RWPE2 (cell line): ENCODE measurements at regions not wholly inside any gene's neighbourhood (a gene's known extent, or its start where the extent isn't known, plus 50 kb on each side); places are given as distances from the start of the nearest gene placed in this dataset.
A peak's percentile ranks its signal among the peaks of the same experiment; 100 is the strongest.

Experiments
- ATAC-seq: fragments of 200-7000 bp; cut with Tn5 transposase; 3 replicates; pipeline ENCODE4 v1.9.1; 2021; ENCODE audit warnings: low read depth
- DNase-seq: peaks from one replicate; pipeline ENCODE4 v3.0.0-alpha.2; 2020; ENCODE audit warnings: low spot score
- H3K27ac ChIP-seq: fragments of 450-650 bp; 2 replicates; pipeline ENCODE4 v1.5.1; 2017; ENCODE audit warnings: mild to moderate bottlenecking; ENCODE audit not compliant: poor library complexity, severe bottlenecking
- H3K27me3 ChIP-seq: fragments of 250-450 bp; sonication (Bioruptor Pico); 2 replicates; pipeline ENCODE4 v1.5.1; 2021; ENCODE audit warnings: mild to moderate bottlenecking, moderate library complexity; ENCODE audit not compliant: insufficient read depth, poor library complexity, severe bottlenecking
- H3K36me3 ChIP-seq: fragments of 250-450 bp; sonication (Bioruptor Pico); 2 replicates; pipeline ENCODE4 v1.5.1; 2020; ENCODE audit warnings: low read depth, mild to moderate bottlenecking, moderate library complexity
- H3K4me1 ChIP-seq: fragments of 250-450 bp; sonication (Bioruptor Pico); 2 replicates; pipeline ENCODE4 v1.5.1; 2021; ENCODE audit warnings: mild to moderate bottlenecking, moderate library complexity; ENCODE audit not compliant: insufficient read depth, poor library complexity, severe bottlenecking
- H3K4me3 ChIP-seq: fragments of 250-450 bp; sonication (Bioruptor Pico); 2 replicates; pipeline ENCODE4 v1.5.1; 2021; ENCODE audit warnings: mild to moderate bottlenecking, moderate library complexity; ENCODE audit not compliant: severe bottlenecking
- H3K9me3 ChIP-seq: fragments of 250-450 bp; sonication (Bioruptor Pico); 2 replicates; pipeline ENCODE4 v1.5.1; 2021; ENCODE audit warnings: mild to moderate bottlenecking, moderate library complexity; ENCODE audit not compliant: severe bottlenecking
- CTCF ChIP-seq: fragments of 450-650 bp; IDR thresholded peaks from one replicate; pipeline ENCODE4 v1.5.1; 2017; ENCODE audit warnings: mild to moderate bottlenecking, moderate library complexity; ENCODE audit not compliant: poor library complexity, severe bottlenecking

GRCh38 chr18:52087140-52087539 is 252.9 kb upstream of the DCC start:
- H3K9me3 ChIP-seq, result no peaks in the 10 kb centered on the region
- ATAC-seq (no peak), DNase-seq (no peak)
- H3K36me3 ChIP-seq, result no peaks in the 10 kb centered on the region
- no peak overlapping the region for H3K4me3 ChIP-seq
- H3K27ac ChIP-seq, result no peak overlapping the region
- TF ChIP-seq CTCF, result no peak
- no peaks in the 10 kb centered on the region for H3K27me3 ChIP-seq
- no peaks in the 10 kb centered on the region for H3K4me1 ChIP-seq

- Histone ChIP-seq H3K4me3 (no peak overlapping the region), H3K9me3 (no peaks in the 10 kb centered on the region), H3K27me3 (no peaks in the 10 kb centered on the region), H3K36me3 (no peaks in the 10 kb centered on the region), H3K4me1 (no peaks in the 10 kb centered on the region), H3K27ac (no peak overlapping the region)
- DNase-seq, result no peak
- TF ChIP-seq CTCF, result no peak
- no peak for ATAC-seq
These were observed 250.0 kb upstream of the DCC start for GRCh38 chr18:52090005-52090404.

GRCh38 chr18:52093171-52093570 is 246.8 kb upstream of the DCC start:
- H3K9me3 ChIP-seq, result no peaks in the 10 kb centered on the region
- DNase-seq (no peak), ATAC-seq (no peak)
- no peak overlapping the region for H3K27ac ChIP-seq
- H3K27me3 ChIP-seq, result no peaks in the 10 kb centered on the region
- no peak for TF ChIP-seq CTCF
- no peaks in the 10 kb centered on the region for H3K4me1 ChIP-seq
- H3K4me3 ChIP-seq, result no peak overlapping the region
- H3K36me3 ChIP-seq, result no peaks in the 10 kb centered on the region

- TF ChIP-seq CTCF, result no peak
- DNase-seq, result no peak
- ATAC-seq, result no peak
These were observed 221.3 kb upstream of the DCC start for GRCh38 chr18:52118684-52119083.

GRCh38 chr18:52130624-52131301 is 209.2 kb upstream of the DCC start:
- H3K9me3 ChIP-seq, result no peaks in the 10 kb centered on the region
- H3K36me3 ChIP-seq, result no peaks in the 10 kb centered on the region
- DNase-seq, result no peak
- peaks cover 7% of the 10 kb centered on the region for H3K4me1 ChIP-seq
- peak; percentile 71 for ATAC-seq
- no peak for TF ChIP-seq CTCF
- peak overlapping the region; percentile 27 for H3K27ac ChIP-seq
- H3K4me3 ChIP-seq, result no peak overlapping the region
- H3K27me3 ChIP-seq, result no peaks in the 10 kb centered on the region

More at GRCh38 chr18:52118684-52119083, 221.3 kb upstream of the DCC start:
- H3K27ac ChIP-seq, result no peak overlapping the region
- H3K27me3 ChIP-seq, result no peaks in the 10 kb centered on the region
- no peaks in the 10 kb centered on the region for H3K36me3 ChIP-seq
- no peak overlapping the region for H3K4me3 ChIP-seq
- H3K4me1 ChIP-seq, result no peaks in the 10 kb centered on the region
- no peaks in the 10 kb centered on the region for H3K9me3 ChIP-seq
